PC-3 (cell line): ENCODE measurements at regions not wholly inside any gene's neighbourhood (a gene's known extent, or its start where the extent isn't known, plus 50 kb on each side); places are given as distances from the start of the nearest gene placed in this dataset.

Source experiments
- ATAC-seq: fragments of 200-7000 bp; cut with Tn5 transposase; 2 replicates; pipeline ENCODE4 v1.9.1; 2020; ENCODE audit warnings: mild to moderate bottlenecking, moderate library complexity
- BruUV-seq: library from RNA; stranded (reverse); fragments of 400-500 nt; replicated peaks from 2 replicates; lab custom pipeline; 2021; lab: Mats Ljungman, UMichigan
- CTCF ChIA-PET: fragments of 300-600 bp; sonication (Branson Sonifier 250); formaldehyde crosslinking; loops from one replicate; lab custom pipeline; 2022; ENCODE audit warnings: antibody characterized with exemption; lab: Charles Lee
- POLR2A ChIA-PET: fragments of 300-600 bp; sonication (Branson Sonifier 250); formaldehyde crosslinking; loops from one replicate; lab custom pipeline; 2022; ENCODE audit warnings: antibody characterized with exemption; ENCODE audit not compliant: unreplicated experiment; lab: Charles Lee
- DNase-seq: peaks from one replicate; pipeline ENCODE4 v3.0.0-alpha.2; 2015
- H2AFZ ChIP-seq: fragments of 300-600 bp; sonication (generic); 2 replicates; pipeline ENCODE4 v1.6.0; 2016; ENCODE audit warnings: antibody characterized with exemption, low read length
- H3F3A ChIP-seq: fragments of 300-600 bp; sonication (generic); one replicate; pipeline ENCODE4 v1.6.0; 2017; ENCODE audit warnings: antibody characterized with exemption, low read length, control low read depth, mild to moderate bottlenecking; ENCODE audit not compliant: unreplicated experiment
- H3K27ac ChIP-seq: fragments of 300-600 bp; sonication (generic); 2 replicates; pipeline ENCODE4 v1.5.1; 2016; ENCODE audit warnings: mild to moderate bottlenecking, low read length
- H3K27me3 ChIP-seq: fragments of 300-600 bp; sonication (generic); 2 replicates; pipeline ENCODE4 v1.6.1; 2016; ENCODE audit warnings: low read length, mixed read lengths
- H3K36me3 ChIP-seq: fragments of 300-600 bp; sonication (generic); 2 replicates; pipeline ENCODE4 v1.6.1; 2016; ENCODE audit warnings: low read depth, mixed run types, low read length, mixed read lengths
- H3K4me1 ChIP-seq: fragments of 300-600 bp; sonication (generic); 2 replicates; pipeline ENCODE4 v1.5.1; 2016; ENCODE audit warnings: low read length; ENCODE audit not compliant: insufficient read depth
- H3K4me2 ChIP-seq: fragments of 300-600 bp; sonication (generic); 2 replicates; pipeline ENCODE4 v1.6.0; 2016; ENCODE audit warnings: low read length
- H3K4me3 ChIP-seq: fragments of 300-600 bp; sonication (generic); 2 replicates; pipeline ENCODE4 v1.5.1; 2016; ENCODE audit warnings: mild to moderate bottlenecking, low read length, mixed read lengths
- H3K79me2 ChIP-seq: fragments of 300-600 bp; sonication (generic); 2 replicates; pipeline ENCODE4 v1.6.1; 2017; ENCODE audit warnings: low read length, mixed read lengths
- H3K9ac ChIP-seq: fragments of 300-600 bp; sonication (generic); 2 replicates; pipeline ENCODE4 v1.6.0; 2016; ENCODE audit warnings: mild to moderate bottlenecking, low read length
- H3K9me2 ChIP-seq: fragments of 300-600 bp; sonication (generic); replicated peaks from 2 replicates; pipeline ENCODE4 v1.6.1; 2016; ENCODE audit warnings: mixed run types, low read length, mixed read lengths
- H3K9me3 ChIP-seq: fragments of 300-600 bp; sonication (generic); 2 replicates; pipeline ENCODE4 v1.6.1; 2016; ENCODE audit warnings: low read length, mixed read lengths
- H4K20me1 ChIP-seq: fragments of 300-600 bp; sonication (generic); 2 replicates; pipeline ENCODE4 v1.6.1; 2016; ENCODE audit warnings: low read length, mixed read lengths
- EZH2 ChIP-seq: fragments of 300-600 bp; sonication (generic); IDR thresholded peaks from one replicate; pipeline ENCODE4 v1.6.1; 2017; ENCODE audit warnings: antibody characterized with exemption, mild to moderate bottlenecking, low read length; ENCODE audit not compliant: unreplicated experiment
- EZH2phosphoT487 ChIP-seq: fragments of 300-600 bp; sonication (generic); IDR thresholded peaks from 2 replicates; pipeline ENCODE4 v1.6.1; 2018; ENCODE audit warnings: mild to moderate bottlenecking, antibody characterized with exemption, low read length, borderline replicate concordance
- intact Hi-C: fragments of 100-400 bp; cut with micrococcal nuclease; formaldehyde crosslinking; loops from 2 replicates; pipeline ENCODE4 v1.9.0; 2023
- TF ChIP-seq, protein P1 (sequence below): fragments of 300-600 bp; sonication (generic); conservative IDR thresholded peaks from 2 replicates; pipeline ENCODE4 v1.5.1; 2017; ENCODE audit warnings: antibody characterized with exemption, low read depth, mild to moderate bottlenecking, low read length

DNA sequence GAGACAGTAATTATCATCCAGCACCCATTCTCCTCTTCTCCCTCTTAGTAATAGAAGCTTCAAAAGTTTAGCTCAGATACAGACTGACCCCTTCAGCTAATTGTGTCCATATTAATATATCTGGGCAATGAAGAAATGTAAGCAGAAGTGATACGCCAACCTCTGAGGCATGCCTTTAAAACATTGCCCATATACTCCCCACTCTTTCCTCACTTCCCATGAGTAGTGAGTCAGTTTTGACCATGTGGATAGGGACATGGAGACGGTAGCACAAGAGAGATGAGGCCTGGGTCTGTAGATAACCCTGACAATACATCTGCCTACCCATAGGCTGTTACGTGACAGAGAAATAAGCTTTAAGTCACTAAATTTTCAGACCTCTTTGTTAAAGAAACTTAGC lies 147.6 kb downstream of the KCTD12 start:
- Histone ChIP-seq H3K36me3 (no peaks in the 10 kb centered on the region), H3K4me1 (no peaks in the 10 kb centered on the region), H3K9me2 (no peaks in the 10 kb centered on the region), H3K9me3 (no peaks in the 10 kb centered on the region), H3K9ac (no peak overlapping the region), H3K4me3 (no peak overlapping the region), H2AFZ (no peak overlapping the region), H3K79me2 (no peaks in the 10 kb centered on the region), H3K27ac (no peak overlapping the region), H4K20me1 (no peaks in the 10 kb centered on the region), H3K4me2 (no peak overlapping the region), H3K27me3 (peaks cover 3% of the 10 kb centered on the region; the same call in 1 of the 2 replicates), H3F3A (no peaks in the 10 kb centered on the region)
- TF ChIP-seq EZH2phosphoT487 (no peak), EZH2 (no peak)
- TF ChIP-seq, protein P1, sequence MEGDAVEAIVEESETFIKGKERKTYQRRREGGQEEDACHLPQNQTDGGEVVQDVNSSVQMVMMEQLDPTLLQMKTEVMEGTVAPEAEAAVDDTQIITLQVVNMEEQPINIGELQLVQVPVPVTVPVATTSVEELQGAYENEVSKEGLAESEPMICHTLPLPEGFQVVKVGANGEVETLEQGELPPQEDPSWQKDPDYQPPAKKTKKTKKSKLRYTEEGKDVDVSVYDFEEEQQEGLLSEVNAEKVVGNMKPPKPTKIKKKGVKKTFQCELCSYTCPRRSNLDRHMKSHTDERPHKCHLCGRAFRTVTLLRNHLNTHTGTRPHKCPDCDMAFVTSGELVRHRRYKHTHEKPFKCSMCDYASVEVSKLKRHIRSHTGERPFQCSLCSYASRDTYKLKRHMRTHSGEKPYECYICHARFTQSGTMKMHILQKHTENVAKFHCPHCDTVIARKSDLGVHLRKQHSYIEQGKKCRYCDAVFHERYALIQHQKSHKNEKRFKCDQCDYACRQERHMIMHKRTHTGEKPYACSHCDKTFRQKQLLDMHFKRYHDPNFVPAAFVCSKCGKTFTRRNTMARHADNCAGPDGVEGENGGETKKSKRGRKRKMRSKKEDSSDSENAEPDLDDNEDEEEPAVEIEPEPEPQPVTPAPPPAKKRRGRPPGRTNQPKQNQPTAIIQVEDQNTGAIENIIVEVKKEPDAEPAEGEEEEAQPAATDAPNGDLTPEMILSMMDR = no peak
- DNase-seq (no peak), ATAC-seq (no peak)
- no TSS peak for BruUV-seq
- intact Hi-C loops = no loop called here
- CTCF ChIA-PET = no interaction called here
- POLR2A ChIA-PET = no interaction called here

DNA sequence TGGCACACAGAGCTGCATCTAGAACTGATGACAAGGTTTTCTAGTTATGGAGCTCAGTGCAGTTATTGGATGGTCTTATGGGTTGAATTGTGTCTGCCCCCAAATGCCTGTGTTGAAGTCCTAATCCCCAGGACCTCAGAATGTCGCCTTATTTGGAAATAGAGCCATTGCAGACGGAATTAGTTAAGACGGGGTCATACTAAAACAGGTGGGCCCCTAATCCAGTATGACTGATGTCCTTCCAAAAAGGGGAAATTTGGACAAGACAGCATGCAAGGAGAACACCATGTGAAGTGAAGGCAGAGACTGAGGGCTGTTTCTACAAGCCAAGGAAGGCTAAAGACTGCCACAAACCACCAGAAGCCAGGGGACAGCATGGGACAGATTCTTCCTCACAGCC lies 148.7 kb downstream of the KCTD12 start:
- no peak overlapping the region for H3K27ac ChIP-seq
- no peak overlapping the region for H3K9ac ChIP-seq
- H3K36me3 ChIP-seq = no peaks in the 10 kb centered on the region
- H3K9me3 ChIP-seq = no peaks in the 10 kb centered on the region
- H2AFZ ChIP-seq = no peak overlapping the region
- CTCF ChIA-PET = no interaction called here
- DNase-seq (no peak), ATAC-seq (no peak)
- H3K4me3 ChIP-seq = no peak overlapping the region
- H3K4me1 ChIP-seq = no peaks in the 10 kb centered on the region
- H3K9me2 ChIP-seq = no peaks in the 10 kb centered on the region
- no TSS peak for BruUV-seq
- no peak overlapping the region for H3K4me2 ChIP-seq
- H3F3A ChIP-seq = no peaks in the 10 kb centered on the region
- H3K79me2 ChIP-seq = no peaks in the 10 kb centered on the region
- no peaks in the 10 kb centered on the region for H4K20me1 ChIP-seq
- H3K27me3 ChIP-seq = peaks cover 3% of the 10 kb centered on the region; the same call in 1 of the 2 replicates
- POLR2A ChIA-PET = no interaction called here
- intact Hi-C loops = no loop called here
- TF ChIP-seq, protein P1 = no peak
- no peak for TF ChIP-seq EZH2
- no peak for TF ChIP-seq EZH2phosphoT487

DNA sequence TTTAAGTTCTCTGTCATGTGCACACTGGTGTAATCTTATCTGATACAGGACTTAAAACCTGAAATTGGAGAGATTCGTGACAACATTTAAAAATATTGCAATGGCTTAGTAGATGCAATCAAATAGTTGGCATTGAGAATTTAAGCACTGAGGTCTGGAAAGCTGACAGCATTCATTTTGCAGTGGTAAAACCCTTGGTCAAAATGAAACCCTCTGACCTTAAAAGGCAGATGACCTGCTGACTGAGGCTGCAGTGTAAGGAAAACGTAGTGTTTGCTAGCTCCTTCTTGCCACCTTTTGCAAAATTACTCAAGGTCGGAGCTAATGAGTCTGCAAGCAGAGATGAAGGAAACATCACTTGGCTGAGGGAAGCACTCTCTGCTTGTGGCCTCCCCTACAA lies 150.6 kb downstream of the KCTD12 start:
- H3K36me3 ChIP-seq = no peaks in the 10 kb centered on the region
- CTCF ChIA-PET = interaction anchor here (0.6 kb wide), 1 partner anchor 51 kb away, joined by 4 read pairs; no protein-coding TSS in a partner anchor

More for the DNA sequence above, 150.6 kb downstream of the KCTD12 start:
- no peaks in the 10 kb centered on the region for H3K9me2 ChIP-seq
- no peaks in the 10 kb centered on the region for H3K79me2 ChIP-seq
- H4K20me1 ChIP-seq = no peaks in the 10 kb centered on the region
- no peak overlapping the region for H2AFZ ChIP-seq
- no TSS peak for BruUV-seq
- H3K27ac ChIP-seq = no peak overlapping the region
- peaks cover 3% of the 10 kb centered on the region; the same call in 1 of the 2 replicates for H3K27me3 ChIP-seq
- no peaks in the 10 kb centered on the region for H3K4me1 ChIP-seq
- intact Hi-C loops = no loop called here
- POLR2A ChIA-PET = no interaction called here
- H3K9ac ChIP-seq = no peak overlapping the region
- TF ChIP-seq, protein P1 = no peak
- no peak for TF ChIP-seq EZH2
- TF ChIP-seq EZH2phosphoT487 = no peak
- no peak overlapping the region for H3K4me3 ChIP-seq
- no peak for ATAC-seq
- no peak overlapping the region for H3K4me2 ChIP-seq
- H3K9me3 ChIP-seq = no peaks in the 10 kb centered on the region
- DNase-seq = no peak
- H3F3A ChIP-seq = no peaks in the 10 kb centered on the region
